Loucy (cell line): ENCODE measurements at regions not wholly inside any gene's neighbourhood (a gene's known extent, or its start where the extent isn't known, plus 50 kb on each side); places are given as distances from the start of the nearest gene placed in this dataset.

Experiments
- CTCF ChIP-seq: fragments of 200-600 bp; sonication (generic); conservative IDR thresholded peaks from 2 replicates; pipeline ENCODE4 v1.5.1; 2014; ENCODE audit warnings: mild to moderate bottlenecking, antibody characterized with exemption, low read length
- EZH2phosphoT487 ChIP-seq: fragments of 200-600 bp; IDR thresholded peaks from 2 replicates; pipeline ENCODE4 v1.6.1; 2018; ENCODE audit warnings: antibody characterized with exemption, mild to moderate bottlenecking, moderate library complexity, borderline replicate concordance

GRCh38 chr15:47485419-47485818 is 231.9 kb upstream of the SEMA6D start:
- TF ChIP-seq CTCF (no peak), EZH2phosphoT487 (no peak)
